CD14-positive monocyte (primary cell): ENCODE measurements at regions not wholly inside any gene's neighbourhood (a gene's known extent, or its start where the extent isn't known, plus 50 kb on each side); places are given as distances from the start of the nearest gene placed in this dataset.

Experiments used
- DNase-seq, 3 donors: peaks; one replicate each; pipeline ENCODE4 v3.0.0-alpha.2; 2011 to 2022
- H2AFZ ChIP-seq: 2 replicates; pipeline ENCODE4 v1.6.0; 2012; ENCODE audit warnings: mild to moderate bottlenecking, low read depth, low read length, inconsistent platforms; ENCODE audit not compliant: insufficient read depth, poor library complexity, severe bottlenecking
- H3K27ac ChIP-seq, 2 donors: 1 replicate in 1 of 2; 2 replicates in 1 of 2; pipeline ENCODE4 v1.5.1; 2012 to 2013; ENCODE audit warnings: low read length in 2 of 2, control low read depth in 1 of 2, inconsistent platforms in 1 of 2, low read depth in 1 of 2, mild to moderate bottlenecking in 1 of 2
- H3K27me3 ChIP-seq, 2 donors: one replicate each; pipeline versions ENCODE4 v1.6.0 to v1.6.1; 2011 to 2013; ENCODE audit warnings: low read length in 2 of 2; ENCODE audit not compliant: control insufficient read depth in 2 of 2, insufficient read depth in 2 of 2
- H3K36me3 ChIP-seq, 2 donors: replicated peaks in 1 of 2; 1 replicate in 1 of 2; 2 replicates in 1 of 2; pipeline versions ENCODE4 v1.5.1 to v1.6.1; 2012 to 2013; ENCODE audit warnings: low read length in 2 of 2, control low read depth in 1 of 2, inconsistent platforms in 1 of 2, mild to moderate bottlenecking in 1 of 2; ENCODE audit not compliant: insufficient read depth in 2 of 2, control insufficient read depth in 1 of 2
- H3K4me1 ChIP-seq, 2 donors: 1 replicate in 1 of 2; 2 replicates in 1 of 2; pipeline versions ENCODE4 v1.5.1 to v1.6.1; 2012 to 2013; ENCODE audit warnings: low read length in 2 of 2, control low read depth in 1 of 2, inconsistent platforms in 1 of 2, mild to moderate bottlenecking in 1 of 2, moderate library complexity in 1 of 2; ENCODE audit not compliant: insufficient read depth in 2 of 2, control insufficient read depth in 1 of 2
- H3K4me2 ChIP-seq: replicated peaks from 2 replicates; pipeline ENCODE3; 2012; ENCODE audit warnings: low read length, moderate library complexity, mild to moderate bottlenecking; ENCODE audit not compliant: poor library complexity, severe bottlenecking; ENCODE audit errors: extremely low read depth
- H3K4me3 ChIP-seq, 3 experiments: fragments of 200-600 bp in 1 of 3; sonication (generic) in 1 of 3; replicated peaks in 1 of 3; 1 replicate in 2 of 3; 2 replicates in 1 of 3; pipeline ENCODE4 v1.5.1; 2011 to 2013; ENCODE audit warnings: low read length in 3 of 3, mild to moderate bottlenecking in 3 of 3, control low read depth in 2 of 3, low read depth in 2 of 3, inconsistent platforms in 1 of 3, moderate library complexity in 1 of 3
- H3K79me2 ChIP-seq: 2 replicates; pipeline ENCODE4 v1.6.0; 2012; ENCODE audit warnings: mild to moderate bottlenecking, control low read depth, inconsistent platforms, low read length, moderate library complexity; ENCODE audit not compliant: insufficient read depth
- H3K9ac ChIP-seq: 2 replicates; pipeline ENCODE4 v1.6.0; 2017; ENCODE audit warnings: low read length, mild to moderate bottlenecking; ENCODE audit not compliant: insufficient read depth, poor library complexity, severe bottlenecking
- H3K9me3 ChIP-seq, 2 donors: replicated peaks in 1 of 2; 1 replicate in 1 of 2; 2 replicates in 1 of 2; pipeline versions ENCODE4 v1.5.1 to v1.6.1; 2012 to 2013; ENCODE audit warnings: low read length in 2 of 2, control low read depth in 1 of 2; ENCODE audit not compliant: control insufficient read depth in 1 of 2, insufficient read depth in 1 of 2
- H4K20me1 ChIP-seq: 2 replicates; pipeline ENCODE4 v1.6.0; 2012; ENCODE audit warnings: mild to moderate bottlenecking, low read length, control low read depth, moderate library complexity; ENCODE audit not compliant: insufficient read depth
- H3K27ac Mint-ChIP-seq, 7 donors: one replicate each; pipeline ENCODE4 v1.8.0; 2020; ENCODE audit warnings: mild to moderate bottlenecking in 7 of 7, mixed read lengths in 7 of 7, moderate library complexity in 6 of 7, inconsistent platforms in 2 of 7
- H3K27me3 Mint-ChIP-seq, 3 donors: one replicate each; pipeline ENCODE4 v1.8.0; 2021 to 2022; ENCODE audit warnings: low read depth in 3 of 3, mild to moderate bottlenecking in 3 of 3, mixed read lengths in 3 of 3, moderate library complexity in 3 of 3, inconsistent platforms in 1 of 3
- H3K36me3 Mint-ChIP-seq, 2 donors: one replicate each; pipeline ENCODE4 v1.8.0; 2020; ENCODE audit warnings: mixed read lengths in 2 of 2, inconsistent platforms in 1 of 2, mild to moderate bottlenecking in 1 of 2
- H3K4me1 Mint-ChIP-seq: one replicate; pipeline ENCODE4 v1.8.0; 2020; ENCODE audit warnings: mild to moderate bottlenecking, mixed read lengths
- H3K4me3 Mint-ChIP-seq, 2 donors: one replicate each; pipeline ENCODE4 v1.8.0; 2020; ENCODE audit warnings: mild to moderate bottlenecking in 2 of 2, mixed read lengths in 2 of 2, moderate library complexity in 1 of 2
- H3K9me3 Mint-ChIP-seq, 7 donors: one replicate each; pipeline ENCODE4 v1.8.0; 2020 to 2022; ENCODE audit warnings: mixed read lengths in 7 of 7, mild to moderate bottlenecking in 6 of 7, moderate library complexity in 6 of 7, inconsistent platforms in 2 of 7
- WGBS: methylation state at CpG from one replicate; pipeline ENCODE4 v1.1.5; 2013; ENCODE audit warnings: missing lambda C conversion rate; ENCODE audit not compliant: insufficient coverage; 5-methylcytosine and 5-hydroxymethylcytosine counted together
- intact Hi-C, 2 donors: fragments of 100-400 bp; cut with micrococcal nuclease; formaldehyde crosslinking; loops; one replicate each; pipeline versions ENCODE4 v1.15.0 to v1.15.1; 2023
- TF ChIP-seq, protein P1 (sequence below): fragments of 200-600 bp; IDR thresholded peaks from one replicate; pipeline ENCODE4 v1.8.0; 2022; ENCODE audit warnings: antibody characterized with exemption, mild to moderate bottlenecking

DNA sequence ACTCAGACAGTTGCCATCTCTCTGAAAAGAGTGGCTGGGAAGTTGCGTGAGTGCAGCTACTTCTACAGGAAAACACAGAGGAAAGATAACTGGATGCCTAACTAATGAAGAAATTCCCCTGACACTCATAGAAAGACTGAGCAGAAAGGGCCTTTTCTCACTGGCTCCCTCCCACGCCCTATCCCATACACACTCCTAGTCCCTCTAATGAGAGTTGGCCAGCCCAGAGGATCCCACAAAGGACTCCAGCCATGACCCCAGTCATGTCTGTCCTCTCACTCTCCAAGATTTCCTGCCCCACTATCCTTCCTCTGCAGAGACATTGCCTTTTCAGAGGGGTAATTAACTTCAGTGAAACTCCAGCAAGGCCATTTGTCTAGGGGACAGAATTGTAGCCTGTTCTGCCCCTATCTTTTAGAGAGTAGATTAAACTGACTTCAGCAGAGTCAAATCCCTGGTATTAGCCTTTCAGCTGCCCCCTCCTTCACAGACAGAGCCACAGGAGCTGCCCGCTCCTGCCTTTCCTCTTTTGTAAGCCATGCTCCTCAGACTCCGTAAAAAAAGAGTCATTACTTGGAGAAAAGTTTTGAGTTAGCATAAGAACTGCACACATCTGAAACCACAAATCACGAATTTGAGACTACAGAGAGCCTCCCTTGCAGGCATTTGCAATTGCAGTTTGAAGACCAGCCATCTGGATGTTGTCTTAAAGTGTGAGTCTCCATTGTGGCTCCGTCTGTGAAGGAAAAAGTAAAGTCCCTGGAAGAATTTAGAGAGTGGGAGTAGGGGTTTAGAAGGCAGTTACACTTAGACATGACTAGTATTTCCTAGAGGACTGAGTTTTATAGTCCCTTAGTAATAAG, 129.1 kb upstream of the SEMA6D start:
- Histone ChIP-seq H2AFZ (no peak overlapping the region), H3K79me2 (no peaks in the 10 kb centered on the region), H3K9me3 (no peaks in the 10 kb centered on the region), H3K27me3 (no peaks in the 10 kb centered on the region), H3K4me3 (no peak overlapping the region), H3K4me2 (no peak overlapping the region), H4K20me1 (no peaks in the 10 kb centered on the region), H3K9ac (no peak overlapping the region), H3K27ac (no peak overlapping the region), H3K4me1 (no peaks in the 10 kb centered on the region), H3K36me3 (no peaks in the 10 kb centered on the region)
- no peak for DNase-seq
- Mint-ChIP-seq H3K4me3 (no peak overlapping the region), H3K4me1 (no peaks in the 10 kb centered on the region), H3K36me3 (no peaks in the 10 kb centered on the region), H3K27ac (no peak overlapping the region), H3K27me3 (peaks cover 0 to 5% (median 3%) of the 10 kb centered on the region in 3 donors), H3K9me3 (peaks cover 0 to 10% (median 6%) of the 10 kb centered on the region in 7 donors)
- intact Hi-C loops, result no loop called here
- 88% methylated on average over 3 of the region's 6 CpGs for WGBS
- TF ChIP-seq, protein P1, sequence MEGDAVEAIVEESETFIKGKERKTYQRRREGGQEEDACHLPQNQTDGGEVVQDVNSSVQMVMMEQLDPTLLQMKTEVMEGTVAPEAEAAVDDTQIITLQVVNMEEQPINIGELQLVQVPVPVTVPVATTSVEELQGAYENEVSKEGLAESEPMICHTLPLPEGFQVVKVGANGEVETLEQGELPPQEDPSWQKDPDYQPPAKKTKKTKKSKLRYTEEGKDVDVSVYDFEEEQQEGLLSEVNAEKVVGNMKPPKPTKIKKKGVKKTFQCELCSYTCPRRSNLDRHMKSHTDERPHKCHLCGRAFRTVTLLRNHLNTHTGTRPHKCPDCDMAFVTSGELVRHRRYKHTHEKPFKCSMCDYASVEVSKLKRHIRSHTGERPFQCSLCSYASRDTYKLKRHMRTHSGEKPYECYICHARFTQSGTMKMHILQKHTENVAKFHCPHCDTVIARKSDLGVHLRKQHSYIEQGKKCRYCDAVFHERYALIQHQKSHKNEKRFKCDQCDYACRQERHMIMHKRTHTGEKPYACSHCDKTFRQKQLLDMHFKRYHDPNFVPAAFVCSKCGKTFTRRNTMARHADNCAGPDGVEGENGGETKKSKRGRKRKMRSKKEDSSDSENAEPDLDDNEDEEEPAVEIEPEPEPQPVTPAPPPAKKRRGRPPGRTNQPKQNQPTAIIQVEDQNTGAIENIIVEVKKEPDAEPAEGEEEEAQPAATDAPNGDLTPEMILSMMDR, result no peak

DNA sequence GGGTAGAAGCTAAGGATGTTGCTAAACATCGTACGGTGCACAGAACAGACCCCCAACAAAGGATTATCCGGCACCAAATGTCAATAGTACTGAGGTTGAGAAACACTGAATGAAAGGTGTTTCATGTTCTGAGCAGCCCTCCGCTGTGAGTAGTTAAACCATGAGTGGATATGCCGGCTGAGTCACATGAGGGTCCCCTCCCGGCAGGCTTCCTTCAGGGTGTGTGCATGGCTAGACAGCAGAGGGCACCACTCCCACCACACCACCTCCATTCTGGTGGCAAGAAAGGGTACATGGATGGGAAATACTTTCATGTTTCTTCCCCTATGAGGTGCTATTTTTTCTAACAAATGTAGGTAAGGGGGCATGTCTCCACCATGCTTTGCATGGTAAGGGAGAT, 128.3 kb upstream of the SEMA6D start:
- Mint-ChIP-seq H3K27me3 (peaks cover 0 to 9% (median 5%) of the 10 kb centered on the region in 3 donors), H3K36me3 (no peaks in the 10 kb centered on the region), H3K27ac (no peak overlapping the region), H3K4me1 (no peaks in the 10 kb centered on the region), H3K9me3 (peaks cover 0 to 10% (median 5%) of the 10 kb centered on the region in 7 donors), H3K4me3 (no peak overlapping the region)
- no peaks in the 10 kb centered on the region for H3K27me3 ChIP-seq
- DNase-seq, result no peak
- 100% methylated on average over 2 of the region's 6 CpGs for WGBS
- H3K9ac ChIP-seq, result no peak overlapping the region
- no peak overlapping the region for H3K4me2 ChIP-seq
- no peaks in the 10 kb centered on the region for H3K4me1 ChIP-seq
- TF ChIP-seq, protein P1, result no peak
- no peaks in the 10 kb centered on the region for H4K20me1 ChIP-seq
- no peaks in the 10 kb centered on the region for H3K79me2 ChIP-seq
- no peaks in the 10 kb centered on the region for H3K36me3 ChIP-seq
- H2AFZ ChIP-seq, result no peak overlapping the region
- no peak overlapping the region for H3K27ac ChIP-seq
- H3K4me3 ChIP-seq, result no peak overlapping the region
- H3K9me3 ChIP-seq, result no peaks in the 10 kb centered on the region
- intact Hi-C loops, result no loop called here
